ENCODE measurements at regions not wholly inside any gene's neighbourhood (a gene's known extent, or its start where the extent isn't known, plus 50 kb on each side); places are given as distances from the start of the nearest gene placed in this dataset.
"Not testable (repeated sequence)": the region's sequence is repeated elsewhere in the genome, so short reads cannot be mapped to it uniquely, and the experiment has no call there.

DNA sequence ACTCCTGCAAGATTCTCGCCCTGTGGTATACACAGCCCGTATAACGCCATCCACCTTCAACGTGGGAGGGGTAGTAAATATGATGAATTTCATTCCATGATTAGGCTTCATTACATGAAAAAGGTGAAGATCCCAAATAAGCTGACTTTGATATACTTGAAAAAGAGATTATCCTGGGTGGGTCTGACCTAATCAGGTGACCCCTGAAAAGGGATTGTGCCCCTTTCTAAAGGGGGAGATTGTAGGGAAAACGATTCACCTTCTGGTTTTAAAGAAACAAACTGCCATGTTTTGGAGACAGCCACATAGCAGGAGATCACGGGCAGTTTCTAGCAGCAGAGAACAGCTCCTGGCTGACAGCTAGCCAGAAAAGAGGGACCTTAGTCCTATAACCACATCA is 155.1 kb upstream of the SMLR1 start:
- no peak for DNase-seq (ENCODE audit: low read depth)

DNA sequence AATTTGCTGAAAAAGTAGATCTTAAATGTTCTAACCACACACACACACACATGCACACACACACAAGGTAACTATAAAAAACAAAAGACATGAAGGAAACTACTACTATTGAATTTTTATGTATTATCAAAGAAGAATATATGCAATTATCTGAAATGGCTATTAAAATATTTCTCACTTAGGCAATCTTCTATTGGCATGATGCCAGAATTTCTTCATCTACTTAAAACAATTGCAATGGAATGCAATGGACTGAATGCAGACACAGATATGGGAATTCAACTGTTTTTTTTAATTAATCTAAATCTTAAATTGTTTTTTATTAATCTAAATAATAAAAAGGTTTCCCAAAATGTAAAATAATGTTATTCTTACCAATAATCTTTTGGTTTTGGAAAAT is 152.6 kb upstream of the SMLR1 start:
- no peak for DNase-seq (ENCODE audit: low read depth)

- DNase-seq (ENCODE audit: low read depth) = no peak
Observed at GRCh38 chr6:130675072-130675471, 152.1 kb upstream of the SMLR1 start.

DNA sequence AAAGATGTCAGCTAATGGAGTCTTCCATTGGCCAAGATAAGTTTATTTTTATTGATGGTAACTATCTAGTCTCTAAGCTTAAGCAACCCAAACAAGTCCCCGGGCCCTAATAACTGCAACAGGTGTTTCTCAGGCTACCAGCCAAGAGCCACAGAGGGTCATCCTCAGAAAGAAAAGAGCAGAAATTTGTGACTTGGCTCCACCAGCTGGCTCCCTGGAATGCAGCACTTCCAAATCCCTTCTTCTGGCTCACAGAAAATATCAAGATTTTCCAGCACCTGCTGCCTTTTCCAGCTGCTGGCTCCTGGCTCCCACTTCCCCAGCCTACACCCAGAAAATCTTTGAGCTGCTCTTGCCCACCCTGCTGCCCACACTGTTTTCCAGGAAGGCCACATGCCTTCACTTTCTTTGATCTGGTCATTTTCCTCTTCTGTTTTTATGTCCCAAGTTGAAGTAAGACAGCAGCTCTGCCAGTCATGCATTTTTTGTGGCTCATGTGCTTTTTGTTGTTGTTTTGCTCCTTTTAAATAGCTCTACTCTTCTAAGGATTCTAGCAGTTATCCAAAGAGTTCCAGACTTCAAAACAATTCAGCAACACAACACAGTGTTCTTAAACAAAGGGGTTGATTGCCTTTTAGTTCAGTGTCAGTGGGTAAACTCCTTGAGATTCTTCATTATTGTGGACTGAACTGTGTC is 151.0 kb upstream of the SMLR1 start:
- no peak for DNase-seq (ENCODE audit: low read depth)

- no peak for DNase-seq (ENCODE audit: low read depth)
Observed at GRCh38 chr6:130676773-130677144, 150.4 kb upstream of the SMLR1 start.

DNA sequence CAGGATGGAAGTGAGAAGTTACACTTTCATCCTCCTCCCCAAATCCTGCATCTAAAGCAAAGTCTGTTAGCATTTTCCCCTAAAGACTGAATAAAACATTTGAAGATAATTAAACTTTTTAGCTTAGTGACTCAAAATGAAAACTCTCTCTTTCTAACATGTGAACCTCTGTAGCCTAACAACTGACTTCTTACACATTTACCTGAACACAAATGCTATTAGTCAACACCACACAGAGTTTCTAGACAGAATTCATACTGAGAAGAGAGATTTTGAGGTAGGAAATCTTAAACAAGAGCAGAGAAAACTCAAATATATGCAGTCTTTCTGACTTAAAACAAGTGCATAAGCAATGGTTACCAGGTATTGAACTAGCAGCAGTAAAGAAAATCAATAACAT is 149.9 kb upstream of the SMLR1 start:
- DNase-seq (ENCODE audit: low read depth) = no peak

GRCh38 chr6:130677766-130678165 is 149.4 kb upstream of the SMLR1 start:
- no peak for DNase-seq (ENCODE audit: low read depth)

DNA sequence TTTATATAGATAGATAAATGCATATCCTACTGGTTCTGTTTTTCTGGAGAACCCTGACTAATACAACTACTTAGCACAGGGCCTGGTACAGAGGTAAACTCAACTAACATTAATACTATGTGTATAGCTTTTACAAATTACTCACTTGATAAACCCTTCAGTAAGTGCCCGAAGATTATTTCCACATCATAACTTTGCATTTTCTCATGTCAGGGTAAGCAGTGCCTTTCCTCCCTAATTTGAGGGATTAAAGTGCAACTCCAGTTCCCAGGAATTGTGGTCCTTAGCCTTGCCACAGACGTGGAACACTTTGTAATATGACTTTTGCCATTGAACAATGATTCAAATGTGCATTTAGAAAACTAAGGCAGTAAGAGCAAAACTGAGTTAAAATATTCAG is 147.5 kb upstream of the SMLR1 start:
- DNase-seq (ENCODE audit: low read depth) = no peak

DNA sequence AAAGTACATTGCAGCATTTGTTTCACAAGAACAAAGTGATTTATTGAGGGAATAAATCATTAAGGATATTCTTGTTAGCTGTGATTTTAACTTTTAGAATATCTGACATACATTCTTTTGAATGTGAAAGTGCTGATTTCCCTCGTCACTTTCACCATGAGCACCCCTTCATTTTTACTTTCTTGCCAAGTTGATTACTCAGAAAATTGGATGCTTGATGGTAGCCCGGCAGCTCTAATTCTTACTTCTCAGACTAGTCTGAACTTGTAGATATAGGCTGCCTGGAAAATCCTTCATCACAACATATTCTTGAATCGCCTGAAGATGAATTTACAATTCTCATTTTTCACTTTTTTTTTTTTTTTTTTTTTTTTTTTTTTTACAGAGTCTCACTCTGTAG is 147.1 kb upstream of the SMLR1 start:
- DNase-seq (ENCODE audit: low read depth) = no peak

- DNase-seq (ENCODE audit: low read depth) = no peak
Observed at GRCh38 chr6:130681028-130681427, 146.2 kb upstream of the SMLR1 start.

DNA sequence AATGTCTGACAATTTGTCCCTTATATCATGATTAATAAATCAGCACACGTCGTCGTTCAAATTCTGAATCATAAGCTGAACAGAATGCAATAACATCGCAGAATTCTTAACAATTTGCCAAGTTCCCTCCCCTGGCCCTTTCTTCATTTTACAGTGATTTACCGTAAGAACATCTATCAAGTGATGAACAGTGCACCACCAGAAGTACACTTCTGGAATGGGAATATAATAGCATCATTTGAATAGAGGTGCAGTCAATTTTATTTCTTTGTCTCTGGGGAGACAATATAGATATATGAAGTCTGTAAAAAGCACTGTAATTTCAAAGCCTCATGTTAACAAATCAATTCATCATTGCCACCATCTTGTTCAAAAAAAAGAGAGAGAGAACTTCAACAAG is 145.1 kb upstream of the SMLR1 start:
- no peak for DNase-seq (ENCODE audit: low read depth)

- no peak for DNase-seq (ENCODE audit: low read depth)
Observed at GRCh38 chr6:130683761-130684517, 143.3 kb upstream of the SMLR1 start.

DNA sequence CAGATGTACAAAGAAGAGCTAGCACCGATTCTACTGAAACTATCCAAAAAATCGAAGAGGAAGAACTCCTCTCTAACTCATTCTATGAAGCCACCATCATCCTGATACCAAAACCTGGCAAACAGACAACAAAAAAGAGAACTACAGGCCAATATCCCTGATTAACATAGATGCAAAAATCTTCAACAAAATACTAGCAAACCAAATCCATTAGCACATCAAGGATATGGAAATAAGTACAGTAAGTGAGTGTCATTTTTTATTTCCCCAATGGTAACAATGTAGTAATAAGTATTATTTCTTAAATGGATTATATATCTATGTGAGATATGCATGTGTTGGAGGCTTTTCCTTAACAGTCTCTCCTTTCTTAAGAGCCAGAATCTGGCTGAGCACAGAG is 134.5 kb upstream of the SMLR1 start:
- DNase-seq (ENCODE audit: low read depth) = no peak

- DNase-seq (ENCODE audit: low read depth) = no peak
Observed at GRCh38 chr6:130693944-130694343, 133.3 kb upstream of the SMLR1 start.

GRCh38 chr6:130694606-130695005 is 132.6 kb upstream of the SMLR1 start:
- DNase-seq (ENCODE audit: low read depth) = no peak

DNA sequence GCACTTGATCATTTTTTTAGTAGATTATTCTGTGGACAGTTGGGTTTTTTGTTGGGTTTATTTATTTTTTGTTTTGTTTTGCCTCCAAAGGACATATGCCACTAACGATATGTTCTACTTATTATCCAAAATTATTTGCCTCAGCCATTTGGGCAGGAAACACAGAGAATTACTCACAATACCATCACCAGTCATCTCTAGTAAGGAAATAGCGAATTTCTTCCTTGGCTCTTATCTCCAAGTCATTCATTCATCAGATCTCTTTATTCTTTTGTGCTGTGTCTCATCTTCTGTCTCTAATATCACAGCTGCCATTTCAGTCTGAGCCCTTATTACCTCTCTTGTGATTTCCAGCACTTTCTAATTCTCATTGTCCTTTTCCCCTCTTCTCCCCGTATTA is 130.4 kb upstream of the SMLR1 start:
- DNase-seq (ENCODE audit: low read depth) = no peak

GRCh38 chr6:130697271-130697994 is 129.8 kb upstream of the SMLR1 start:
- no peak for DNase-seq (ENCODE audit: low read depth)

- no peak for DNase-seq (ENCODE audit: low read depth)
Observed at GRCh38 chr6:130697995-130698535, 129.1 kb upstream of the SMLR1 start.

DNA sequence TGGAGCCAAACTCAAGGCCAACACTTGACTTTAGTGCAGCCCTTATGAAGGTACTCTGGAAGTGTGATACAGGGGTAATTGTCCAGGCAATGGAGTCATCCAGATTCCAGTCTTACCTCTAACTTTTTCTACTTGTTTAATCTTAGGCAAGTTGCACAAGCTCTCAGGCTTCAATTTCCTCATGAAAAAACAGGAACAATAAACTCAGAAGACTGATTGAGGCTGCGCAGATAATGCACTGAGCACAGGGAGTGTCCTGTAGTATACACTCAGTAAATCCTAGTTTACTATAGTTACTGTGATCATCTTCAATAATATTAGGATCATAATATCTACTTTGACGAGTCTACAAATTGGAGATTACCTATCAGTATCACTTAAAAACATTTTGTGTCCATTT is 127.5 kb upstream of the SMLR1 start:
- DNase-seq (ENCODE audit: low read depth) = no peak

GRCh38 chr6:130700397-130700796 is 126.8 kb upstream of the SMLR1 start:
- DNase-seq (ENCODE audit: low read depth) = no peak

- DNase-seq (ENCODE audit: low read depth) = no peak
Observed at GRCh38 chr6:130708338-130708737, 118.9 kb upstream of the SMLR1 start.

GRCh38 chr6:130711641-130712040 is 115.6 kb upstream of the SMLR1 start:
- DNase-seq (ENCODE audit: low read depth) = not testable (repeated sequence)

- DNase-seq (ENCODE audit: low read depth) = no peak
Observed at GRCh38 chr6:130713144-130713543, 114.1 kb upstream of the SMLR1 start.
